SK-N-SH (cell line): ENCODE measurements at regions not wholly inside any gene's neighbourhood (a gene's known extent, or its start where the extent isn't known, plus 50 kb on each side); places are given as distances from the start of the nearest gene placed in this dataset.

Experiments used
- CTCF ChIA-PET: fragments of 300-600, 350-600 bp; formaldehyde crosslinking; extraction: SDS; loops from one replicate; lab custom pipeline; 2021; lab: Yijun Ruan, JAX
- POLR2A ChIA-PET: fragments of 350-600 bp; sonication (Branson Sonifier 250); formaldehyde crosslinking; extraction: SDS; loops from one replicate; lab custom pipeline; 2020; ENCODE audit warnings: antibody characterized with exemption, inconsistent platforms; lab: Yijun Ruan, JAX
- DNase-seq: peaks from one replicate; pipeline ENCODE4 v3.0.0; 2012
- H2AFZ ChIP-seq: fragments of 200-600 bp; sonication (generic); 2 replicates; pipeline ENCODE4 v1.8.1; 2016; ENCODE audit warnings: antibody characterized with exemption, mild to moderate bottlenecking, low read depth
- H3F3A ChIP-seq: fragments of 200-600 bp; sonication (generic); replicated peaks from 2 replicates; pipeline ENCODE3; 2016; ENCODE audit warnings: antibody characterized with exemption, mild to moderate bottlenecking; ENCODE audit not compliant: insufficient read depth
- H3K27ac ChIP-seq, 2 experiments: fragments of 200-500 bp in 1 of 2; fragments of 200-600 bp in 1 of 2; sonication (Bioruptor generic) in 1 of 2; sonication (generic), shearing (Covaris generic) in 1 of 2; 2 replicates each; pipeline versions ENCODE4 v1.5.1 to v1.6.1; 2014 to 2016; ENCODE audit warnings: low read depth in 2 of 2, inconsistent platforms in 1 of 2, low read length in 1 of 2, mild to moderate bottlenecking in 1 of 2, mixed read lengths in 1 of 2
- H3K27me3 ChIP-seq: fragments of 200-600 bp; sonication (generic), shearing (Covaris generic); 2 replicates; pipeline ENCODE4 v1.6.1; 2016; ENCODE audit warnings: mixed run types; ENCODE audit not compliant: insufficient read depth
- H3K36me3 ChIP-seq, 2 experiments: fragments of 200-500 bp in 1 of 2; fragments of 200-600 bp in 1 of 2; sonication (Bioruptor generic) in 1 of 2; sonication (generic) in 1 of 2; replicated peaks in 1 of 2; 2 replicates each; pipeline versions ENCODE3 to v1.5.1; 2014 to 2016; ENCODE audit warnings: low read length in 1 of 2, mild to moderate bottlenecking in 1 of 2; ENCODE audit not compliant: insufficient read depth in 2 of 2, control insufficient read depth in 1 of 2
- H3K4me1 ChIP-seq, 2 experiments: fragments of 200-500 bp in 1 of 2; fragments of 200-600 bp in 1 of 2; sonication (Bioruptor generic) in 1 of 2; sonication (generic), shearing (Covaris generic) in 1 of 2; 2 replicates each; pipeline versions ENCODE4 v1.5.1 to v1.6.1; 2014 to 2016; ENCODE audit warnings: low read depth in 1 of 2, low read length in 1 of 2, mixed run types in 1 of 2; ENCODE audit not compliant: insufficient read depth in 2 of 2, control insufficient read depth in 1 of 2
- H3K4me2 ChIP-seq: fragments of 200-600 bp; sonication (generic), shearing (Covaris generic); 2 replicates; pipeline ENCODE4 v1.6.1; 2017; ENCODE audit warnings: mixed run types
- H3K4me3 ChIP-seq, 2 experiments: fragments of 200-500 bp in 1 of 2; fragments of 200-600 bp in 1 of 2; sonication (Bioruptor generic) in 1 of 2; sonication (generic), shearing (Covaris generic) in 1 of 2; 2 replicates each; pipeline versions ENCODE4 v1.5.1 to v1.8.1; 2014 to 2016; ENCODE audit warnings: low read depth in 2 of 2, inconsistent platforms in 1 of 2, low read length in 1 of 2, mild to moderate bottlenecking in 1 of 2, mixed read lengths in 1 of 2, moderate library complexity in 1 of 2
- H3K79me2 ChIP-seq: fragments of 200-600 bp; sonication (generic); 2 replicates; pipeline ENCODE4 v1.8.1; 2017; ENCODE audit warnings: mild to moderate bottlenecking; ENCODE audit not compliant: insufficient read depth
- H3K9ac ChIP-seq: fragments of 200-600 bp; sonication (generic); 2 replicates; pipeline ENCODE4 v1.6.1; 2017; ENCODE audit warnings: mixed run types
- H3K9me2 ChIP-seq: fragments of 200-600 bp; sonication (generic); 2 replicates; pipeline ENCODE4 v1.6.1; 2017; ENCODE audit warnings: mixed run types
- H3K9me3 ChIP-seq: fragments of 200-600 bp; sonication (generic); 2 replicates; pipeline ENCODE4 v1.6.1; 2017; ENCODE audit warnings: mixed run types, mild to moderate bottlenecking, moderate library complexity
- H4K20me1 ChIP-seq: fragments of 200-600 bp; sonication (generic); 2 replicates; pipeline ENCODE4 v1.6.1; 2017; ENCODE audit warnings: mild to moderate bottlenecking, mixed run types; ENCODE audit not compliant: insufficient read depth
- ELF1 ChIP-seq: IDR thresholded peaks from 2 replicates; pipeline ENCODE4 v1.4.0; 2012
- EP300 ChIP-seq, 2 experiments: IDR thresholded peaks; 2 replicates each; pipeline versions ENCODE4 v1.4.0 to v1.6.1; 2012; ENCODE audit warnings: borderline replicate concordance in 1 of 2, low read depth in 1 of 2, low read length in 1 of 2
- FOXM1 ChIP-seq: IDR thresholded peaks from 2 replicates; pipeline ENCODE4 v1.4.0; 2012; ENCODE audit warnings: low read depth, mild to moderate bottlenecking
- GATA2 ChIP-seq: sonication (generic); formaldehyde crosslinking; IDR thresholded peaks from 2 replicates; pipeline ENCODE4 v1.5.0; 2020; ENCODE audit warnings: mild to moderate bottlenecking, missing genetic modification reagents
- MXI1 ChIP-seq: IDR thresholded peaks from 2 replicates; pipeline ENCODE4 v1.6.1; 2012; ENCODE audit warnings: mild to moderate bottlenecking, low read depth, low read length, improper control_type of control experiment
- NFIC ChIP-seq: IDR thresholded peaks from 2 replicates; pipeline ENCODE4 v1.4.0; 2012; ENCODE audit warnings: borderline replicate concordance
- POLR2AphosphoS5 ChIP-seq: IDR thresholded peaks from 2 replicates; pipeline ENCODE4 v1.6.1; 2012; ENCODE audit warnings: low read depth, low read length
- RAD21 ChIP-seq: IDR thresholded peaks from 2 replicates; pipeline ENCODE4 v1.6.1; 2012; ENCODE audit warnings: mild to moderate bottlenecking, low read length
- RFX5 ChIP-seq: IDR thresholded peaks from 2 replicates; pipeline ENCODE4 v1.6.1; 2012; ENCODE audit warnings: mild to moderate bottlenecking, improper control_type of control experiment, low read length
- RXRA ChIP-seq: IDR thresholded peaks from 2 replicates; pipeline ENCODE4 v1.4.0; 2012; ENCODE audit warnings: low read depth, mild to moderate bottlenecking, borderline replicate concordance
- SMC3 ChIP-seq: IDR thresholded peaks from 2 replicates; pipeline ENCODE4 v1.6.1; 2012; ENCODE audit warnings: low read depth, low read length, improper control_type of control experiment
- TAF1 ChIP-seq: IDR thresholded peaks from 2 replicates; pipeline ENCODE4 v1.6.1; 2012; ENCODE audit warnings: low read depth, mild to moderate bottlenecking, low read length, moderate library complexity, borderline replicate concordance
- USF1 ChIP-seq: IDR thresholded peaks from 2 replicates; pipeline ENCODE4 v1.4.0; 2012; ENCODE audit warnings: low read depth, borderline replicate concordance
- YY1 ChIP-seq: IDR thresholded peaks from 2 replicates; pipeline ENCODE4 v1.4.0; 2012; ENCODE audit warnings: low read depth, mild to moderate bottlenecking
- ZBTB33 ChIP-seq: IDR thresholded peaks from 2 replicates; pipeline ENCODE4 v1.4.0; 2012; ENCODE audit warnings: low read depth, borderline replicate concordance
- WGBS: methylation state at CpG from one replicate; pipeline ENCODE4 v1.1.6; 2017; ENCODE audit warnings: low lambda C conversion rate; 5-methylcytosine and 5-hydroxymethylcytosine counted together
- TF ChIP-seq, protein P1 (sequence below): IDR thresholded peaks from 2 replicates; pipeline ENCODE4 v1.6.1; 2012; ENCODE audit warnings: mild to moderate bottlenecking, low read depth, low read length, moderate library complexity
- TF ChIP-seq, protein P2 (sequence below): fragments of 200-600 bp; sonication (generic); IDR thresholded peaks from 2 replicates; pipeline ENCODE4 v1.6.1; 2017; ENCODE audit warnings: antibody characterized with exemption, mild to moderate bottlenecking, moderate library complexity

- H3K27ac ChIP-seq: no peak overlapping the region
- ChIA-PET POLR2A (no interaction called here), CTCF (no interaction called here)
- H3K4me1 ChIP-seq: 0 out of 4 replicates have a peak, but pooled peaks cover 0 to 4% of the 10 kb centered on the region in 2 experiments
- no peaks in the 10 kb centered on the region for H4K20me1 ChIP-seq
- H3K9ac ChIP-seq: no peak overlapping the region
- no peak overlapping the region for H3K4me3 ChIP-seq
- no peak overlapping the region for H2AFZ ChIP-seq
- H3K9me2 ChIP-seq: no peaks in the 10 kb centered on the region
- DNase-seq: no peak
- H3K9me3 ChIP-seq: no peaks in the 10 kb centered on the region
- no peaks in the 10 kb centered on the region for H3F3A ChIP-seq
- H3K79me2 ChIP-seq: no peaks in the 10 kb centered on the region
- TF ChIP-seq ZBTB33 (no peak), FOXM1 (no peak), NFIC (no peak), RXRA (no peak), ELF1 (no peak), GATA2 (CRISPR knock-in tag) (no peak), MXI1 (no peak), USF1 (no peak), TAF1 (no peak), RFX5 (no peak), SMC3 (no peak), POLR2AphosphoS5 (no peak), EP300 (IDR thresholded peaks at IDR 0.05; ENCODE audit: borderline replicate concordance in 1 of 2, low read depth in 1 of 2, low read length in 1 of 2) (no peak), RAD21 (no peak), YY1 (no peak)
- TF ChIP-seq, protein P1, sequence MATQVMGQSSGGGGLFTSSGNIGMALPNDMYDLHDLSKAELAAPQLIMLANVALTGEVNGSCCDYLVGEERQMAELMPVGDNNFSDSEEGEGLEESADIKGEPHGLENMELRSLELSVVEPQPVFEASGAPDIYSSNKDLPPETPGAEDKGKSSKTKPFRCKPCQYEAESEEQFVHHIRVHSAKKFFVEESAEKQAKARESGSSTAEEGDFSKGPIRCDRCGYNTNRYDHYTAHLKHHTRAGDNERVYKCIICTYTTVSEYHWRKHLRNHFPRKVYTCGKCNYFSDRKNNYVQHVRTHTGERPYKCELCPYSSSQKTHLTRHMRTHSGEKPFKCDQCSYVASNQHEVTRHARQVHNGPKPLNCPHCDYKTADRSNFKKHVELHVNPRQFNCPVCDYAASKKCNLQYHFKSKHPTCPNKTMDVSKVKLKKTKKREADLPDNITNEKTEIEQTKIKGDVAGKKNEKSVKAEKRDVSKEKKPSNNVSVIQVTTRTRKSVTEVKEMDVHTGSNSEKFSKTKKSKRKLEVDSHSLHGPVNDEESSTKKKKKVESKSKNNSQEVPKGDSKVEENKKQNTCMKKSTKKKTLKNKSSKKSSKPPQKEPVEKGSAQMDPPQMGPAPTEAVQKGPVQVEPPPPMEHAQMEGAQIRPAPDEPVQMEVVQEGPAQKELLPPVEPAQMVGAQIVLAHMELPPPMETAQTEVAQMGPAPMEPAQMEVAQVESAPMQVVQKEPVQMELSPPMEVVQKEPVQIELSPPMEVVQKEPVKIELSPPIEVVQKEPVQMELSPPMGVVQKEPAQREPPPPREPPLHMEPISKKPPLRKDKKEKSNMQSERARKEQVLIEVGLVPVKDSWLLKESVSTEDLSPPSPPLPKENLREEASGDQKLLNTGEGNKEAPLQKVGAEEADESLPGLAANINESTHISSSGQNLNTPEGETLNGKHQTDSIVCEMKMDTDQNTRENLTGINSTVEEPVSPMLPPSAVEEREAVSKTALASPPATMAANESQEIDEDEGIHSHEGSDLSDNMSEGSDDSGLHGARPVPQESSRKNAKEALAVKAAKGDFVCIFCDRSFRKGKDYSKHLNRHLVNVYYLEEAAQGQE: no peak
- TF ChIP-seq, protein P2, sequence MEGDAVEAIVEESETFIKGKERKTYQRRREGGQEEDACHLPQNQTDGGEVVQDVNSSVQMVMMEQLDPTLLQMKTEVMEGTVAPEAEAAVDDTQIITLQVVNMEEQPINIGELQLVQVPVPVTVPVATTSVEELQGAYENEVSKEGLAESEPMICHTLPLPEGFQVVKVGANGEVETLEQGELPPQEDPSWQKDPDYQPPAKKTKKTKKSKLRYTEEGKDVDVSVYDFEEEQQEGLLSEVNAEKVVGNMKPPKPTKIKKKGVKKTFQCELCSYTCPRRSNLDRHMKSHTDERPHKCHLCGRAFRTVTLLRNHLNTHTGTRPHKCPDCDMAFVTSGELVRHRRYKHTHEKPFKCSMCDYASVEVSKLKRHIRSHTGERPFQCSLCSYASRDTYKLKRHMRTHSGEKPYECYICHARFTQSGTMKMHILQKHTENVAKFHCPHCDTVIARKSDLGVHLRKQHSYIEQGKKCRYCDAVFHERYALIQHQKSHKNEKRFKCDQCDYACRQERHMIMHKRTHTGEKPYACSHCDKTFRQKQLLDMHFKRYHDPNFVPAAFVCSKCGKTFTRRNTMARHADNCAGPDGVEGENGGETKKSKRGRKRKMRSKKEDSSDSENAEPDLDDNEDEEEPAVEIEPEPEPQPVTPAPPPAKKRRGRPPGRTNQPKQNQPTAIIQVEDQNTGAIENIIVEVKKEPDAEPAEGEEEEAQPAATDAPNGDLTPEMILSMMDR: no peak
- no peak overlapping the region for H3K4me2 ChIP-seq
- H3K27me3 ChIP-seq: peaks cover 65% of the 10 kb centered on the region
- H3K36me3 ChIP-seq: no peaks in the 10 kb centered on the region
- 4% methylated on average over 8 of the region's 8 CpGs for WGBS
These were observed 289.2 kb upstream of the FOXF1 start for GRCh38 chr16:86221085-86221484.
